Endodermal cell (in vitro differentiated cells): ENCODE measurements at regions not wholly inside any gene's neighbourhood (a gene's known extent, or its start where the extent isn't known, plus 50 kb on each side); places are given as distances from the start of the nearest gene placed in this dataset.

Experiments used
- DNase-seq: peaks from one replicate; pipeline ENCODE4 v3.0.0-alpha.2; 2017
- H3K27ac ChIP-seq: 2 replicates; pipeline ENCODE4 v1.5.1; 2013; ENCODE audit warnings: mild to moderate bottlenecking, low read depth, low read length, moderate library complexity
- H3K27me3 ChIP-seq: 2 replicates; pipeline ENCODE4 v1.6.1; 2013; ENCODE audit warnings: mild to moderate bottlenecking, low read length, moderate library complexity; ENCODE audit not compliant: insufficient read depth, control insufficient read depth, poor library complexity, severe bottlenecking
- H3K36me3 ChIP-seq: 2 replicates; pipeline ENCODE4 v1.7.0; 2013; ENCODE audit warnings: mild to moderate bottlenecking, low read length, moderate library complexity; ENCODE audit not compliant: control insufficient read depth, insufficient read depth
- H3K4me1 ChIP-seq: one replicate; pipeline ENCODE4 v1.7.0; 2013; ENCODE audit warnings: low read length; ENCODE audit not compliant: control insufficient read depth, insufficient read depth
- H3K4me3 ChIP-seq: 2 replicates; pipeline ENCODE4 v1.5.1; 2013; ENCODE audit warnings: mild to moderate bottlenecking, low read length, moderate library complexity
- H3K9ac ChIP-seq: 2 replicates; pipeline ENCODE4 v1.6.1; 2013; ENCODE audit warnings: mild to moderate bottlenecking, low read length, moderate library complexity; ENCODE audit not compliant: poor library complexity, severe bottlenecking; ENCODE audit errors: extremely low read depth
- H3K9me3 ChIP-seq: 2 replicates; pipeline ENCODE4 v1.6.1; 2013; ENCODE audit warnings: mild to moderate bottlenecking, low read length, moderate library complexity; ENCODE audit not compliant: control insufficient read depth
- H3K27ac Mint-ChIP-seq: 2 replicates; pipeline ENCODE4 v1.8.0; 2020; ENCODE audit warnings: mixed read lengths
- H3K27me3 Mint-ChIP-seq: 2 replicates; pipeline ENCODE4 v1.8.0; 2021; ENCODE audit warnings: mild to moderate bottlenecking, mixed read lengths; ENCODE audit not compliant: insufficient read depth
- H3K36me3 Mint-ChIP-seq: 2 replicates; pipeline ENCODE4 v1.8.0; 2020; ENCODE audit warnings: low read depth, mixed read lengths
- H3K4me1 Mint-ChIP-seq: 2 replicates; pipeline ENCODE4 v1.8.0; 2020; ENCODE audit warnings: mixed read lengths
- H3K4me3 Mint-ChIP-seq: 2 replicates; pipeline ENCODE4 v1.8.0; 2020; ENCODE audit warnings: mild to moderate bottlenecking, moderate library complexity, mixed read lengths
- H3K9me3 Mint-ChIP-seq: 2 replicates; pipeline ENCODE4 v1.8.0; 2020; ENCODE audit warnings: mild to moderate bottlenecking, mixed read lengths
- CTCF ChIP-seq: fragments of 200-600 bp; sonication (generic); conservative IDR thresholded peaks from 2 replicates; pipeline ENCODE4 v1.5.0; 2021; ENCODE audit warnings: antibody characterized with exemption, mild to moderate bottlenecking
- WGBS, 2 experiments: methylation state at CpG; one replicate each; pipeline versions ENCODE4 v1.1.5 to v1.1.7; 2013; ENCODE audit warnings: missing lambda C conversion rate in 2 of 2, mixed read lengths in 1 of 2; ENCODE audit not compliant: insufficient coverage in 1 of 2, insufficient read length in 1 of 2; 5-methylcytosine and 5-hydroxymethylcytosine counted together

- no peaks in the 10 kb centered on the region for H3K36me3 Mint-ChIP-seq
- Histone ChIP-seq H3K9me3 (no peaks in the 10 kb centered on the region), H3K27me3 (no peaks in the 10 kb centered on the region), H3K4me1 (no peaks in the 10 kb centered on the region), H3K27ac (no peak overlapping the region), H3K9ac (no peak overlapping the region), H3K4me3 (no peak overlapping the region), H3K36me3 (no peaks in the 10 kb centered on the region)
- H3K27ac Mint-ChIP-seq: no peak overlapping the region
- peaks cover 2% of the 10 kb centered on the region for H3K4me1 Mint-ChIP-seq
- no peak overlapping the region for H3K4me3 Mint-ChIP-seq
- no peaks in the 10 kb centered on the region for H3K27me3 Mint-ChIP-seq
- TF ChIP-seq CTCF: no peak
- DNase-seq: peak; percentile 68
- H3K9me3 Mint-ChIP-seq: peaks cover 15% of the 10 kb centered on the region
- WGBS, 2 experiments: 52 to 68% methylated on average over 4 to 7 of the region's 7 CpGs
These were observed 237.3 kb downstream of the DCDC2C start for GRCh38 chr2:3940661-3941060.

GRCh38 chr2:3942841-3943240 is 239.5 kb downstream of the DCDC2C start:
- H3K36me3 Mint-ChIP-seq: no peaks in the 10 kb centered on the region
- 92 to 96% methylated on average over 13 to 20 of the region's 20 CpGs for WGBS, 2 experiments
- TF ChIP-seq CTCF: no peak
- no peaks in the 10 kb centered on the region for H3K9me3 ChIP-seq
- H3K27me3 Mint-ChIP-seq: no peaks in the 10 kb centered on the region
- no peak for DNase-seq
- H3K9ac ChIP-seq: no peak overlapping the region
- no peak overlapping the region for H3K4me3 Mint-ChIP-seq
- H3K27me3 ChIP-seq: no peaks in the 10 kb centered on the region
- H3K27ac ChIP-seq: no peak overlapping the region
- H3K27ac Mint-ChIP-seq: no peak overlapping the region
- no peak overlapping the region for H3K4me3 ChIP-seq
- no peaks in the 10 kb centered on the region for H3K4me1 ChIP-seq
- H3K9me3 Mint-ChIP-seq: no peaks in the 10 kb centered on the region
- no peaks in the 10 kb centered on the region for H3K36me3 ChIP-seq
- H3K4me1 Mint-ChIP-seq: peaks cover 2% of the 10 kb centered on the region

GRCh38 chr2:3944071-3944470 is 240.7 kb downstream of the DCDC2C start:
- Histone ChIP-seq H3K9ac (no peak overlapping the region), H3K4me3 (no peak overlapping the region), H3K36me3 (no peaks in the 10 kb centered on the region), H3K27ac (no peak overlapping the region), H3K27me3 (no peaks in the 10 kb centered on the region), H3K9me3 (no peaks in the 10 kb centered on the region), H3K4me1 (no peaks in the 10 kb centered on the region)
- Mint-ChIP-seq H3K27me3 (no peaks in the 10 kb centered on the region), H3K36me3 (no peaks in the 10 kb centered on the region), H3K27ac (no peak overlapping the region), H3K4me1 (peaks cover 2% of the 10 kb centered on the region), H3K9me3 (no peaks in the 10 kb centered on the region), H3K4me3 (no peak overlapping the region)
- 82 to 91% methylated on average over 2 to 4 of the region's 4 CpGs for WGBS, 2 experiments
- no peak for DNase-seq
- TF ChIP-seq CTCF: no peak
